ENCODE measurements at regions not wholly inside any gene's neighbourhood (a gene's known extent, or its start where the extent isn't known, plus 50 kb on each side); places are given as distances from the start of the nearest gene placed in this dataset.

- Histone ChIP-seq H3K4me3 (no peak overlapping the region), H3K36me3 (no peaks in the 10 kb centered on the region), H3K27ac (no peak overlapping the region), H3K9me3 (no peaks in the 10 kb centered on the region), H3K4me1 (ENCODE audit: insufficient read depth) (no peaks in the 10 kb centered on the region), H3K27me3 (no peaks in the 10 kb centered on the region)
- TF ChIP-seq EP300 (IDR thresholded peaks at IDR 0.05): no peak
- TF ChIP-seq POLR2A (IDR thresholded peaks at IDR 0.05): no peak
- TF ChIP-seq, protein P1, sequence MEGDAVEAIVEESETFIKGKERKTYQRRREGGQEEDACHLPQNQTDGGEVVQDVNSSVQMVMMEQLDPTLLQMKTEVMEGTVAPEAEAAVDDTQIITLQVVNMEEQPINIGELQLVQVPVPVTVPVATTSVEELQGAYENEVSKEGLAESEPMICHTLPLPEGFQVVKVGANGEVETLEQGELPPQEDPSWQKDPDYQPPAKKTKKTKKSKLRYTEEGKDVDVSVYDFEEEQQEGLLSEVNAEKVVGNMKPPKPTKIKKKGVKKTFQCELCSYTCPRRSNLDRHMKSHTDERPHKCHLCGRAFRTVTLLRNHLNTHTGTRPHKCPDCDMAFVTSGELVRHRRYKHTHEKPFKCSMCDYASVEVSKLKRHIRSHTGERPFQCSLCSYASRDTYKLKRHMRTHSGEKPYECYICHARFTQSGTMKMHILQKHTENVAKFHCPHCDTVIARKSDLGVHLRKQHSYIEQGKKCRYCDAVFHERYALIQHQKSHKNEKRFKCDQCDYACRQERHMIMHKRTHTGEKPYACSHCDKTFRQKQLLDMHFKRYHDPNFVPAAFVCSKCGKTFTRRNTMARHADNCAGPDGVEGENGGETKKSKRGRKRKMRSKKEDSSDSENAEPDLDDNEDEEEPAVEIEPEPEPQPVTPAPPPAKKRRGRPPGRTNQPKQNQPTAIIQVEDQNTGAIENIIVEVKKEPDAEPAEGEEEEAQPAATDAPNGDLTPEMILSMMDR (IDR thresholded peaks at IDR 0.05): no peak
- 91 to 95% (median 92%) methylated on average over 5 of the region's 5 CpGs for WGBS, 3 donors
- intact Hi-C loops (cut with DNase I): no loop called here
- DNase-seq: no peak
Observed at GRCh38 chr7:54917613-54918391, 101.0 kb upstream of the EGFR start.

- TF ChIP-seq, protein P1 (IDR thresholded peaks at IDR 0.05): no peak
- TF ChIP-seq EP300 (IDR thresholded peaks at IDR 0.05) (no peak), POLR2A (IDR thresholded peaks at IDR 0.05) (no peak)
- H3K27ac ChIP-seq: no peak overlapping the region
- H3K36me3 ChIP-seq: no peaks in the 10 kb centered on the region
- no peak overlapping the region for H3K4me3 ChIP-seq
- DNase-seq: no peak
- intact Hi-C loops (cut with DNase I): no loop called here
- WGBS, 3 donors: 5 to 12% (median 10%) methylated on average over 3 of the region's 3 CpGs
- H3K27me3 ChIP-seq: no peaks in the 10 kb centered on the region
- H3K4me1 ChIP-seq (ENCODE audit: insufficient read depth): no peaks in the 10 kb centered on the region
- H3K9me3 ChIP-seq: no peaks in the 10 kb centered on the region
Observed at GRCh38 chr7:54921116-54921515, 97.7 kb upstream of the EGFR start.

DNA sequence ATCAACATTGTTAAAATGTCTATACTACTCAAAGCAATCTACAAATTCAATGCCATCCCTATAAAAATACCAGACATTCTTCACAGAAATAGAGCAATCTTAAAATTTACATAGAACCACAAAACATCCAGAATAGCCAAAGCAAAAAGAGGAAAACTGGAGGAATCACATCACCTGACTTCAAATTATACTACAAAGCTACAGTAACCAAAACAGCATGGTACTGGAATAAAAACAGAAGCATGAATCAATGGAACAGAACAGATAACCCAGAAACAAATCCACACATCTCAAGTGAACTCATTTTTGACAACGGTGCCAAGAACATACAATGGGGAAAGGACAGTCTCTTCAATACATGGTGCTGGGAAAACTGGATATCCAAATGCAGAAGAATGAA is 87.3 kb upstream of the EGFR start:
- 92 to 95% (median 92%) methylated on average over 1 of the region's 1 CpG for WGBS, 3 donors
- H3K27me3 ChIP-seq: no peaks in the 10 kb centered on the region
- peaks cover 2% of the 10 kb centered on the region for H3K4me1 ChIP-seq (ENCODE audit: insufficient read depth)
- TF ChIP-seq EP300 (IDR thresholded peaks at IDR 0.05) (no peak), POLR2A (IDR thresholded peaks at IDR 0.05) (no peak)
- TF ChIP-seq, protein P1 (IDR thresholded peaks at IDR 0.05): no peak
- H3K4me3 ChIP-seq: no peak overlapping the region
- no peaks in the 10 kb centered on the region for H3K36me3 ChIP-seq
- no peaks in the 10 kb centered on the region for H3K9me3 ChIP-seq
- H3K27ac ChIP-seq: no peak overlapping the region
- no peak for DNase-seq
- intact Hi-C loops (cut with DNase I): no loop called here

DNA sequence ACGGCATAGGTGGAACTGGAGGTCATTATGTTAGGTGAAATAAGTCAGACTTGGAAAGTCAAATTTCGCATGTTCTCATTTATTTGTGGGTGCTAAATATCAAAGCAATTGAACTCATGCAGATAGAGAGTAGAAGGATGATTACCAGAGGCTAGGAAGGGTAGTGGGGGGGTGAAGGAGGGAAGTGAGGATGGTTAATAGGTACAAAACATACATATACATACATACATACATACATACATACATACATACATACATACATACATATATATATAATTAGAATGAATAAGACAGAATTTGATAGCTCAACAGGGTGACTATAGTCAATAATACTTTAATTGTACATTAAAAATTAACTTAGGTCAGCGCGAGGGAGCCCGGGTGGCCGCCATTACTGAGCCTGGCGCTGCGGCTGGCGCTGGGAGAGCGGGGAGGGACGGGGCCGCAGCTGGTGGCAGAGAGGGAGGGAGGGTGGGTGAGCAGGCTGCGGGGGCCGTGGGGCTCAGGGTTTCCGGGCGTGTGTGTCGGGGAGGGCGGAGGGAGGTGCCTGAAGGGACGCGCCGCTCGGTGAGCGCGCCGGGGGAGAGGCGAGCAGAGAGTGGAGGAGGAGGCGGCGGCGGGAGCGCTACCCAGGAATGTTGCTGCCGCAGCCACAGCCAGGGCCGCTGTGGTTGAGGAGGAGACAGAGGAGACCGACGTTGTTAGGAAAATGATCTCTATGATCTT is 85.8 kb upstream of the EGFR start:
- peak; percentile 70 to 81 (median 76) for DNase-seq
- H3K36me3 ChIP-seq: no peaks in the 10 kb centered on the region
- intact Hi-C loops (cut with DNase I): no loop called here
- H3K27me3 ChIP-seq: no peaks in the 10 kb centered on the region
- H3K4me1 ChIP-seq (ENCODE audit: insufficient read depth): peaks cover 2% of the 10 kb centered on the region
- WGBS, 3 donors: 4 to 9% (median 5%) methylated on average over 34 of the region's 34 CpGs
- no peak for TF ChIP-seq EP300 (IDR thresholded peaks at IDR 0.05)
- no peak for TF ChIP-seq POLR2A (IDR thresholded peaks at IDR 0.05)
- TF ChIP-seq, protein P1 (IDR thresholded peaks at IDR 0.05): no peak
- H3K9me3 ChIP-seq: no peaks in the 10 kb centered on the region
- peak overlapping the region; percentile 42 for H3K4me3 ChIP-seq
- peak overlapping the region in 1 of 2 donors; percentile 48 for H3K27ac ChIP-seq
